Nephron progenitor cell (in vitro differentiated cells): ENCODE measurements at regions not wholly inside any gene's neighbourhood (a gene's known extent, or its start where the extent isn't known, plus 50 kb on each side); places are given as distances from the start of the nearest gene placed in this dataset.

Experiments used
- DNase-seq: peaks from one replicate; pipeline ENCODE4 v3.0.0; 2021
- H3K27ac Mint-ChIP-seq: 2 replicates; pipeline ENCODE4 v1.8.0; 2021; ENCODE audit warnings: mild to moderate bottlenecking, moderate library complexity, mixed read lengths
- H3K27me3 Mint-ChIP-seq: 2 replicates; pipeline ENCODE4 v1.8.0; 2021; ENCODE audit warnings: mild to moderate bottlenecking, low read depth, mixed read lengths; ENCODE audit not compliant: poor library complexity
- H3K36me3 Mint-ChIP-seq: 2 replicates; pipeline ENCODE4 v1.8.0; 2021; ENCODE audit warnings: low read depth, mixed read lengths
- H3K4me1 Mint-ChIP-seq: 2 replicates; pipeline ENCODE4 v1.8.0; 2021; ENCODE audit warnings: mixed read lengths
- H3K4me3 Mint-ChIP-seq: 2 replicates; pipeline ENCODE4 v1.8.0; 2021; ENCODE audit warnings: mild to moderate bottlenecking, moderate library complexity, mixed read lengths
- H3K9me3 Mint-ChIP-seq: 2 replicates; pipeline ENCODE4 v1.8.0; 2021; ENCODE audit warnings: mild to moderate bottlenecking, moderate library complexity, mixed read lengths
- CTCF ChIP-seq: fragments of 200-600 bp; sonication (generic); IDR thresholded peaks from 2 replicates; pipeline ENCODE4 v1.5.0; 2021; ENCODE audit warnings: antibody characterized with exemption

GRCh38 chr7:119982884-119983283 lies 290.1 kb upstream of the KCND2 start:
- no peak for TF ChIP-seq CTCF
- Mint-ChIP-seq H3K27me3 (peaks cover 7% of the 10 kb centered on the region), H3K4me1 (no peaks in the 10 kb centered on the region), H3K27ac (no peak overlapping the region), H3K9me3 (no peaks in the 10 kb centered on the region), H3K4me3 (no peak overlapping the region), H3K36me3 (no peaks in the 10 kb centered on the region)
- DNase-seq = no peak

GRCh38 chr7:119983468-119983867 lies 289.5 kb upstream of the KCND2 start:
- TF ChIP-seq CTCF = no peak
- H3K9me3 Mint-ChIP-seq = no peaks in the 10 kb centered on the region
- H3K36me3 Mint-ChIP-seq = no peaks in the 10 kb centered on the region
- H3K27me3 Mint-ChIP-seq = peaks cover 7% of the 10 kb centered on the region
- H3K4me3 Mint-ChIP-seq = no peak overlapping the region
- H3K27ac Mint-ChIP-seq = no peak overlapping the region
- no peaks in the 10 kb centered on the region for H3K4me1 Mint-ChIP-seq
- DNase-seq = no peak

DNA sequence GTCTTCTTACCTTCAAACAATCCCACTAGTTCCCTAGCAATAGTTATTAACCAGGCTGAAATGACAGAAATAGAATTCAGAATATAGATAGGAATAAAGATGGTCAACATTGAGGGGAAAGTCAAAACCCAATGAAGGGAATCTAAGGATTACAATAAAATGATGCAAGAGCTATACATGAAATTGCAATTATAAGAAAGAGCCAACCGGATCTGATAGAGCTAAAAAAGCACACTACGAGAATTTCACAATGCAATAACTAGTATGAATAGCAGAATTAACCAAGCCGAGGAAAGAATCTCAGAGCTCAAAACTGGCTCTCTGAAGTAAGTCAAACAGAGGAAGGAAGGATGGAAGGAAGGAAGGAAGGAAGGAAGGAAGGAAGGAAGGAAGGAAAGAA lies 288.7 kb upstream of the KCND2 start:
- no peak for TF ChIP-seq CTCF
- no peak overlapping the region for H3K4me3 Mint-ChIP-seq
- H3K27me3 Mint-ChIP-seq = peaks cover 7% of the 10 kb centered on the region
- H3K27ac Mint-ChIP-seq = no peak overlapping the region
- H3K9me3 Mint-ChIP-seq = no peaks in the 10 kb centered on the region
- no peaks in the 10 kb centered on the region for H3K36me3 Mint-ChIP-seq
- H3K4me1 Mint-ChIP-seq = no peaks in the 10 kb centered on the region
- no peak for DNase-seq

DNA sequence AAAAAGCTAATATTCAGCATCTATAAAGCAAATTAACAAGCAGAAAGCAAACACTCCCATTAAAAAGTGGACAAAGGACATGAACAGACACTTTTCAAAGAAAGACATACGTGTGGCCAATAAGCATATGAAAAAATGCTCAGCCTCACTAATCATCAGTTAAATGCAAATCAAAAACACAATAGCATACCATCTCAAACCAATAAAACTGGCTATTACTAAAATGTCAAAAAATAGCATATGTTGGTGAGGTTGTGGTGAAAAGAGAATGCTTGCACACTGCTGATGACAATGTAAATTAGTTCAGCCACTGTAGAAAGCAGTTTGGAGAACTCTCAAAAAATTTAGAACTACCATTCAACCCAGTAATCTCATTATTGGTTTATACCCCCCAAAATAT lies 284.6 kb upstream of the KCND2 start:
- Mint-ChIP-seq H3K4me1 (no peaks in the 10 kb centered on the region), H3K4me3 (no peak overlapping the region), H3K9me3 (peaks cover 4% of the 10 kb centered on the region), H3K36me3 (no peaks in the 10 kb centered on the region), H3K27me3 (peaks cover 7% of the 10 kb centered on the region), H3K27ac (no peak overlapping the region)
- no peak for TF ChIP-seq CTCF
- no peak for DNase-seq

- H3K27ac Mint-ChIP-seq = no peak overlapping the region
- H3K36me3 Mint-ChIP-seq = no peaks in the 10 kb centered on the region
- peaks cover 4% of the 10 kb centered on the region for H3K9me3 Mint-ChIP-seq
- DNase-seq = no peak
- no peak for TF ChIP-seq CTCF
- H3K4me3 Mint-ChIP-seq = no peak overlapping the region
- peaks cover 4% of the 10 kb centered on the region for H3K27me3 Mint-ChIP-seq
- no peaks in the 10 kb centered on the region for H3K4me1 Mint-ChIP-seq
Observed at GRCh38 chr7:119994928-119995327, 278.0 kb upstream of the KCND2 start.

DNA sequence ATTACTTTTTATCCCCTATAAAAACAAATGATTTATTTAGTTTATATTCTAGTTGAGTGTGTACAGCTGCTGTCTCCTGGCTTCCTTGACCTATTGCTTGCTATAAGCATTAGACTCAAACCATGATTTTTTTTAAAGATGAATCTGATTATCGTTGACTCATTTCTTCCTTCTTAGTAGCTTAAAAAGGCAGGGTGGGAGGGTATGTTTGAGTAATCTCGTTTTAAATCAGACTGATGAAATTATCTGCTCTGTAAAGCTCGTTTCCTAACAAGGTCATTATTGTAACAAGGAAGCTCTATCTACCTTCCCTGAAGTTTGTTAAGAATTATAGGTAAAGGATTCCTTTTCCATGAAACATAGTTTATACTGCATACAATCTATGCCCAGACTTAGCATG lies 276.3 kb upstream of the KCND2 start:
- peaks cover 4% of the 10 kb centered on the region for H3K9me3 Mint-ChIP-seq
- no peak overlapping the region for H3K27ac Mint-ChIP-seq
- H3K4me3 Mint-ChIP-seq = no peak overlapping the region
- TF ChIP-seq CTCF = no peak
- no peaks in the 10 kb centered on the region for H3K4me1 Mint-ChIP-seq
- H3K27me3 Mint-ChIP-seq = peaks cover 4% of the 10 kb centered on the region
- H3K36me3 Mint-ChIP-seq = no peaks in the 10 kb centered on the region
- DNase-seq = no peak
